HG02885 (cell line): ENCODE measurements at regions not wholly inside any gene's neighbourhood (a gene's known extent, or its start where the extent isn't known, plus 50 kb on each side); places are given as distances from the start of the nearest gene placed in this dataset.
"Not testable (repeated sequence)": the region's sequence is repeated elsewhere in the genome, so short reads cannot be mapped to it uniquely, and the experiment has no call there.

Experiments
- ATAC-seq: cut with Tn5 transposase; IDR thresholded peaks from one replicate; pipeline ENCODE4 v1.9.1; 2021; ENCODE audit warnings: mild to moderate bottlenecking; ENCODE audit not compliant: unreplicated experiment, poor library complexity

DNA sequence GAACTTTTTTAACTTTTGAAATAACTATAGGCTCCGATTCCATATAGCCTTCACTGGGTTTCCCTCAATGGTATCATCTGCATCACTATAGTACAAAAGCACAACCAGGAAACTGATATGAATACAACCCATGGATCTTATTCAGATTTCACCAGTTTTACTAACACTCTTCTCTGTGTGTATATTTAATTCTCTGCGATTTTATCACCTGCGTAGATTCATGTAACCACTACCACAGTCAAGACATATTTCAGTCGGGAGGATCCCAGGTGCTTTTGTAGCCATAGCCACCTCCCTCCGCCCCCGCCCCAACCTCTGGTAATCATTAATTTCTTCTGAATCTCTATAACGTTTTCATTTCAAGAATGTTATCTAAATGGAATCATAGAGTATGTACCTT is 82.8 kb upstream of the C7orf33 start:
- no peak for ATAC-seq

DNA sequence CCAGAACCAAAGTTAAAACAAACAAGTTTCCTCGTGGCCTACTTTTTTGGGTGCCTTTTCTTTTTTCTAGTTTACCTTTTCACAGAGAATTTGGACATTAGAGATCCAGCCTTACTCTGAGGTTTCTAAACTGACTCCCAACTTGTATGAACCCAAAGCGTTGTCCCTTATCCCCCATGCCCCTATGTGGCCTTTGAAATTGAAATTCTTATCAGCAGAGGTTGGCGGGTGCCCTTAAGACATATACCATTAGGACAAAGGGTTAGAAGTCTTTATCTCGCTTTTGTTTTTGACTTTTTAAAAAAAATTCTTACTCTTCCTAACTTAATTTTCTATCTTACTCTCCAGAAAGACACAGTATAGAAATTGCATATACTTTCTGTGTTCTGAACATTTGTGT is 76.3 kb upstream of the C7orf33 start:
- ATAC-seq: no peak

DNA sequence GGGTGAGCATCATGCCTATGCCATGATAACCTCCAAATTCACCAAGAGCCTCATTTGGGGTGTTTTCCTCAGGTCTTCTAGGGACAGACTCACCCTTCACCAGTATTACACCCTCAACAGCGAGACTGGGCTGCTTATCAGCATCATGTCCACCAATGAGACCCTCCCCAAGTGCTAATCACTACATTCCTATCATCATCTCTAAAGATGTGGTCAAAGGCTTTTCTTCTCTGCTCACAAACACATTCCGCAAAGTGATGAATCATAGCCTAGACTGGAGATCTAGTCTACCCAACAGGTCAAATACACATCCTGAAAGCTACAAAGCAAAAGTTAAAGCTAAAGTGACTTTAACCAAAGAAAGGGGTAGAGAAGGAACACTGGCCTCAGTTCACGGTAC is 75.3 kb upstream of the C7orf33 start:
- no peak for ATAC-seq

DNA sequence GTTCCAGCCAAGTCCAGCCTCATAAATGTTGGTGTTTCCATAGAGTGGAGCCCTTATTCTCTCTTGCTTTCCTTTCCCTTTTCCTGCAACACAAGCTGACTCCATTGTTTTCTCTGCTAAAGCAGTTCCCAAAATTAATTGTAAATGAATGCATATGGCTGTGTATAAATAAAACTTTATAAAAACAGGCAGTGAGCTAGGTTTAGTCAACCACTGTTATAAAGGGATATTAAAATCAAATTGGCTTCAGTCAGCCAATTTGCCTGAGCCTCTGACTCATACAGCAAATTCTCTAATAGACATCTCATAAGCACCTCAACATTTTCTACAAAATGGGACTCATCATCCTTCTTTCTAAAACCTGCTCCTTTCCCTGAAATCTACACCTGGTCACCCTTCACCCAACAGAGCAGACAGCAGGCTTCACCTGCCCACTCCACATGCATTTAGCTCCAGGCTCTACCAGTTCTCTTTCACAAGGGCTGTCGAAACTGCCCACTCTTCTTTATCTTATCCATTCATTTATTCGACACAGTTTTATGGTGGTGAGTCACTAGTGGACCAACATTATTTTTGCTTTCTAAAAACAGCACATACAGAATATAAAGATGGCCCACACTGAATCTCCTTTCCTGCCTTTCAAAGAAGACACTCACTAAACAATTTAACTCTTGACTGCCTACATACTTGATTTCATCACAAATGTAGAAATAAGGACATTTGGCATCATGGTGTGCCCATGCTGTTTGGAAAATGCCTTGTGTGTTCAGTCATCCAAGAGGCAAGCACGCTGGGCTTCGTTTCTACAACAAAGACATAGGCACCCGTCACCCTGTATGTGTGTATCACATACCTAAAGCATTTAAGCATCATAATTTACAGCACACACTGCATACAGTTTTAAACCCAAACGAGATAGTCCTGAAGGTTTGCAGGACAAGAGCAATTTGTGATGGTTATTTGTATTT is 74.6 kb upstream of the C7orf33 start:
- no peak for ATAC-seq

DNA sequence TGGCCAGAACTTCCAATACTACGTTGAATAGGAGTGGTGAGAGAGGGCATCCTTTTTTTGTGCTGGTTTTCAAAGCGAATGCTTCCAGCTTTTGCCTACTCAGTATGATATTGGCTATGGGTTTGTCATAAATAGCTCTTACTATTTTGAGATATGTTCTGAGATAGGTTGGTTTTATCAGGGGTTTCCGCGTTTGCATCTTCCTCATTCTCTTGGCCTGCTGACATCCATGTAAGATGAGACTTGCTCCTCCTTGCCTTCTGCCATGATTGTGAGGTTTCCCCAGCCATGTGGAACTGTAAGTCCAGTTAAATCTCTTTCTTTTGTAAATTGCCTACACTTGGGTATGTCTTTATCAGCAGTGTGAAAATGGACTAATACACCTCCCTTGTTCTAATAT is 71.2 kb upstream of the C7orf33 start:
- not testable (repeated sequence) for ATAC-seq

- ATAC-seq: no peak
Measured at GRCh38 chr7:148521271-148521670, 69.3 kb upstream of the C7orf33 start.

DNA sequence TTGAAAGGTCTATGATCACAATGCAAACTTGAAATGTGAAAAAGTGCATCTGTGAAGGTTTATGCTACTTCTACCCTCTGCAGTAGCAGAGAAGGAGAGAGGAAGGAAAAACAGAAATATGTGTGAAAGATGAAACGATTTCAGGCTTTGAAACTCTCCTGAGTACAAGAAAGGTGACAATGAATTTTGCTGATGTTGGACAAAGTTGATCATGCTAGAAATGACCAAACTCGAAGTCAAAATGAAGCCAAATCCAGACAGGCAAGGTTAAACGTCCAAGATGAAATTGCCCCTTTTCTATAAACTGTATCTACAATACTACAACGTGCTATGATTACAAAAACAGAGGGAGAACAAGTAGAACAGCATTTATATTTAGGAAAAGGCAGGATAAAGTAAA is 67.0 kb upstream of the C7orf33 start:
- ATAC-seq: no peak

GRCh38 chr7:148524479-148525224 is 65.9 kb upstream of the C7orf33 start:
- ATAC-seq: no peak

DNA sequence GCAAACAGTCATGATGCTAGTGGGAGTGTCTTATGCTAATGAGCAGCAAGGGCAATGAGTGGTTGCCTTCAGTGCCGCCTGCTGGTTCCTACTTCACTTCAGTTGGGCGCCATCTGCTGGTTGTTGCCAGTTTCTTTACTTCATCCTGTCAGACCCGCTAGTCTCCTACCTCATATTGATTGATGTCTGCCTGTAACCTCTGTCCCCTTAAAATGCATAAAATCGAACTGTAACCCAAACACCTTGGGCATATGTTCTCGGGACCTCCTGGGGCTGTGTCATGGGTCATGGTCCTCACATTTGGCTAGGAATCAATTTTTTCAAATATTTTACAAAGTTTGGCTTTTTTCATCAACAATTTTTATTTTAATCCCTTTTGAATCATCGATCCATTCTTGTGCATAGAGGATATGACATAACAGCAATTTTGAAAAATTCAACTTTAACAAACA is 62.8 kb upstream of the C7orf33 start:
- peak; percentile 98 for ATAC-seq

- ATAC-seq: peak; percentile 51
Measured at GRCh38 chr7:148535217-148535616, 55.3 kb upstream of the C7orf33 start.

DNA sequence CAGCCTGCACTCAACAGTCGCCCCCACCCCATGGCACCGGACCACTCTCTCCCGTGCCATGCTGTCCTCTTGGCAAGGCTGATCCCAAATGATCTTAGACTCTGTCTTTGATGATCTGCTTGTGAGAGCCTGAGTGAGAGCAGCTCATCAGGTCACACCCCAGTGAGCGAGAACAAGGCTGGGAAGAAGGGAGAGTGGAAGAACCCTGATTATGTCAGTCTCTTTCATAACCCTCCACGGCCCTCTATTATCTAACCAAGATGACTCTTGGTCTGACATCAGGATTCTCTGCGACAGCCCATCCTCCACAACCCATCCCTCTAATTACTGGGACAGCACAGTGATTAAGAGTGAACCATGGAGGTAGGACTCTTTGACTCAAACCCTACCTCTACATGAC is 53.1 kb upstream of the C7orf33 start:
- ATAC-seq: no peak

- no peak for ATAC-seq
Measured at GRCh38 chr7:148540041-148540738, 50.4 kb upstream of the C7orf33 start.
